Left lung (tissue), 4 donors: ENCODE measurements at regions not wholly inside any gene's neighbourhood (a gene's known extent, or its start where the extent isn't known, plus 50 kb on each side); places are given as distances from the start of the nearest gene placed in this dataset.

Experiments
- ATAC-seq: fragments of 200-7000 bp; cut with Tn5 transposase; one replicate; pipeline ENCODE4 v1.9.1; 2020; ENCODE audit warnings: moderate library complexity
- DNase-seq, 4 donors: peaks; one replicate each; pipeline ENCODE4 v3.0.0-alpha.2; 2013 to 2020
- H3K27ac ChIP-seq, 2 donors: fragments of 200-600 bp; sonication (generic) in 1 of 2; one replicate each; pipeline versions ENCODE4 v1.5.0 to v1.8.0; 2020 to 2021
- H3K27me3 ChIP-seq, 2 donors: fragments of 200-600 bp; sonication (generic) in 1 of 2; one replicate each; pipeline versions ENCODE4 v1.5.0 to v1.8.0; 2020 to 2021
- H3K36me3 ChIP-seq, 2 donors: fragments of 200-600 bp; sonication (generic) in 1 of 2; one replicate each; pipeline versions ENCODE4 v1.5.0 to v1.8.0; 2020 to 2021
- H3K4me1 ChIP-seq, 2 donors: fragments of 200-600 bp; one replicate each; pipeline ENCODE4 v1.8.0; 2021
- H3K4me3 ChIP-seq, 2 donors: fragments of 200-600 bp; sonication (generic) in 1 of 2; one replicate each; pipeline versions ENCODE4 v1.5.0 to v1.8.0; 2020 to 2021; ENCODE audit warnings: mild to moderate bottlenecking in 1 of 2
- H3K9me3 ChIP-seq, 2 donors: fragments of 200-600 bp; sonication (generic) in 1 of 2; one replicate each; pipeline versions ENCODE4 v1.5.0 to v1.8.0; 2020 to 2021
- CTCF ChIP-seq, 2 donors: fragments of 200-600 bp; sonication (generic) in 1 of 2; IDR thresholded peaks; one replicate each; pipeline versions ENCODE4 v1.5.0 to v1.8.0; 2021; ENCODE audit warnings: antibody characterized with exemption in 2 of 2
- intact Hi-C, 2 donors: fragments of 100-400 bp; cut with DNase I; formaldehyde crosslinking; loops; one replicate each; pipeline versions ENCODE4 v1.11.2 to v1.14.2; 2022
- donor health status: DM: no; HTN: yes; CAD: no.
- donor health status: DM: no; HTN: no; CAD: no.

- no peak for DNase-seq
- no peak overlapping the region for H3K27ac ChIP-seq
- no peak for TF ChIP-seq CTCF (IDR thresholded peaks at IDR 0.05)
- no peak for ATAC-seq
- intact Hi-C loops = no loop called here
- H3K4me3 ChIP-seq = no peak overlapping the region
- no peaks in the 10 kb centered on the region for H3K4me1 ChIP-seq
- H3K36me3 ChIP-seq = no peaks in the 10 kb centered on the region
- H3K9me3 ChIP-seq = no peaks in the 10 kb centered on the region
- no peaks in the 10 kb centered on the region for H3K27me3 ChIP-seq
Observed at GRCh38 chr2:45085487-45085886, 76.2 kb upstream of the SIX2 start.

GRCh38 chr2:45084361-45085020 is 75.2 kb upstream of the SIX2 start:
- TF ChIP-seq CTCF (IDR thresholded peaks at IDR 0.05) = no peak
- Histone ChIP-seq H3K27ac (no peak overlapping the region), H3K4me1 (no peaks in the 10 kb centered on the region), H3K36me3 (no peaks in the 10 kb centered on the region), H3K9me3 (no peaks in the 10 kb centered on the region), H3K4me3 (no peak overlapping the region), H3K27me3 (no peaks in the 10 kb centered on the region)
- DNase-seq = no peak
- intact Hi-C loops = no loop called here
- ATAC-seq = no peak

- Histone ChIP-seq H3K4me3 (no peak overlapping the region), H3K36me3 (no peaks in the 10 kb centered on the region), H3K4me1 (no peaks in the 10 kb centered on the region), H3K9me3 (no peaks in the 10 kb centered on the region), H3K27me3 (no peaks in the 10 kb centered on the region), H3K27ac (no peak overlapping the region)
- DNase-seq (peak in 1 of 4 donors; percentile 24), ATAC-seq (peak; percentile 71)
- no peak for TF ChIP-seq CTCF (IDR thresholded peaks at IDR 0.05)
- intact Hi-C loops = no loop called here
Observed at GRCh38 chr2:45083175-45083574, 73.9 kb upstream of the SIX2 start.

- no peaks in the 10 kb centered on the region for H3K36me3 ChIP-seq
- H3K9me3 ChIP-seq = no peaks in the 10 kb centered on the region
- H3K4me1 ChIP-seq = no peaks in the 10 kb centered on the region
- DNase-seq (no peak), ATAC-seq (no peak)
- H3K4me3 ChIP-seq = no peak overlapping the region
- intact Hi-C loops = no loop called here
- no peak overlapping the region for H3K27ac ChIP-seq
- TF ChIP-seq CTCF (IDR thresholded peaks at IDR 0.05) = no peak
- H3K27me3 ChIP-seq = peaks cover 3 to 15% of the 10 kb centered on the region in 2 donors
Observed at GRCh38 chr2:45074713-45075112, 65.5 kb upstream of the SIX2 start.

- H3K27ac ChIP-seq = no peak overlapping the region
- intact Hi-C loops = no loop called here
- H3K27me3 ChIP-seq = peaks cover 3 to 15% of the 10 kb centered on the region in 2 donors
- no peaks in the 10 kb centered on the region for H3K4me1 ChIP-seq
- DNase-seq = no peak
- H3K9me3 ChIP-seq = no peaks in the 10 kb centered on the region
- H3K4me3 ChIP-seq = no peak overlapping the region
- ATAC-seq = no peak
- H3K36me3 ChIP-seq = no peaks in the 10 kb centered on the region
- TF ChIP-seq CTCF (IDR thresholded peaks at IDR 0.05) = no peak
Observed at GRCh38 chr2:45072862-45073237, 63.6 kb upstream of the SIX2 start.
